HepG2 (cell line): ENCODE measurements at regions not wholly inside any gene's neighbourhood (a gene's known extent, or its start where the extent isn't known, plus 50 kb on each side); places are given as distances from the start of the nearest gene placed in this dataset.

Experiments
- ARID5B ChIP-seq: IDR thresholded peaks from 2 replicates; pipeline ENCODE4 v1.4.0; 2020; ENCODE audit warnings: mild to moderate bottlenecking, missing genetic modification reagents
- CBX2 ChIP-seq, 2 experiments: fragments of 200-600 bp in 1 of 2; sonication (generic); formaldehyde crosslinking in 1 of 2; IDR thresholded peaks; 2 replicates each; pipeline versions ENCODE4 v1.7.0 to v1.8.1; 2018 to 2022; ENCODE audit warnings: low read depth in 2 of 2, low read length in 1 of 2, mild to moderate bottlenecking in 1 of 2, missing genetic modification reagents in 1 of 2
- CHCHD3 ChIP-seq: sonication (generic); formaldehyde crosslinking; IDR thresholded peaks from 2 replicates; pipeline ENCODE4 v1.8.0; 2022; ENCODE audit warnings: mild to moderate bottlenecking, missing genetic modification reagents, moderate library complexity
- E2F5 ChIP-seq: sonication (generic); formaldehyde crosslinking; conservative IDR thresholded peaks from 2 replicates; pipeline ENCODE4 v1.4.0; 2020; ENCODE audit warnings: missing genetic modification reagents
- ELF3 ChIP-seq: IDR thresholded peaks from 2 replicates; pipeline ENCODE4 v1.6.1; 2016; ENCODE audit warnings: missing genetic modification reagents, missing compliant biosample characterization
- FOSL1 ChIP-seq: sonication (generic); formaldehyde crosslinking; IDR thresholded peaks from 2 replicates; pipeline ENCODE4 v1.9.0; 2021; ENCODE audit warnings: missing genetic modification reagents, borderline replicate concordance
- GABPA ChIP-seq, 2 experiments: IDR thresholded peaks; 2 replicates each; pipeline ENCODE4 v1.6.1; 2011 to 2016; ENCODE audit warnings: low read depth in 2 of 2, low read length in 1 of 2, missing biosample characterization in 1 of 2, missing genetic modification characterization in 1 of 2
- GABPB1 ChIP-seq: IDR thresholded peaks from 2 replicates; pipeline ENCODE4 v1.6.1; 2016; ENCODE audit warnings: mild to moderate bottlenecking, missing genetic modification reagents, moderate library complexity, missing compliant biosample characterization
- GPN1 ChIP-seq: sonication (generic); formaldehyde crosslinking; IDR thresholded peaks from 2 replicates; pipeline ENCODE4 v1.5.1; 2020; ENCODE audit warnings: missing genetic modification reagents, borderline replicate concordance
- MNT ChIP-seq: fragments of 450-650 bp; IDR thresholded peaks from 2 replicates; pipeline ENCODE4 v1.6.1; 2016
- RELA ChIP-seq: sonication (generic); formaldehyde crosslinking; IDR thresholded peaks from 2 replicates; pipeline ENCODE4 v1.4.0; 2020; ENCODE audit warnings: missing genetic modification reagents
- RFX3 ChIP-seq: IDR thresholded peaks from 2 replicates; pipeline ENCODE4 v1.6.1; 2016; ENCODE audit warnings: missing biosample characterization, missing genetic modification reagents
- SIN3A ChIP-seq: IDR thresholded peaks from 2 replicates; pipeline ENCODE4 v1.6.1; 2011; ENCODE audit warnings: low read depth, mild to moderate bottlenecking, control low read depth, low read length, borderline replicate concordance

GRCh38 chr10:28984431-28984830 is 304.4 kb upstream of the LYZL1 start (continued):
- no peak for TF ChIP-seq CBX2 (IDR thresholded peaks at IDR 0.05; ENCODE audit: low read depth, low read length)
- no peak for TF ChIP-seq CBX2 (CRISPR knock-in tag; IDR thresholded peaks at IDR 0.05; ENCODE audit: low read depth)
- TF ChIP-seq GPN1 (CRISPR knock-in tag) = no peak
- TF ChIP-seq GABPA (IDR thresholded peaks at IDR 0.05; ENCODE audit: low read depth, low read length) = no peak
- 0 out of 2 replicates have a peak, but pooled peaks have one; percentile 19 for TF ChIP-seq GABPA (CRISPR knock-in tag; IDR thresholded peaks at IDR 0.05; ENCODE audit: low read depth)
- no peak for TF ChIP-seq E2F5 (CRISPR knock-in tag)
- no peak for TF ChIP-seq CHCHD3 (CRISPR knock-in tag)
- no peak for TF ChIP-seq RELA (CRISPR knock-in tag)
- peak; percentile 66 for TF ChIP-seq GABPB1 (CRISPR knock-in tag)
- no peak for TF ChIP-seq SIN3A
- 0 out of 2 replicates have a peak, but pooled peaks have one; percentile 16 for TF ChIP-seq ARID5B (CRISPR knock-in tag)
- TF ChIP-seq MNT = no peak
- peak; percentile 32; the same call in 1 of the 2 replicates for TF ChIP-seq FOSL1 (CRISPR knock-in tag)
- 0 out of 2 replicates have a peak, but pooled peaks have one; percentile 36 for TF ChIP-seq ELF3 (CRISPR knock-in tag)
- TF ChIP-seq RFX3 (CRISPR knock-in tag) = no peak
